ENCODE measurements at regions not wholly inside any gene's neighbourhood (a gene's known extent, or its start where the extent isn't known, plus 50 kb on each side); places are given as distances from the start of the nearest gene placed in this dataset.

DNA sequence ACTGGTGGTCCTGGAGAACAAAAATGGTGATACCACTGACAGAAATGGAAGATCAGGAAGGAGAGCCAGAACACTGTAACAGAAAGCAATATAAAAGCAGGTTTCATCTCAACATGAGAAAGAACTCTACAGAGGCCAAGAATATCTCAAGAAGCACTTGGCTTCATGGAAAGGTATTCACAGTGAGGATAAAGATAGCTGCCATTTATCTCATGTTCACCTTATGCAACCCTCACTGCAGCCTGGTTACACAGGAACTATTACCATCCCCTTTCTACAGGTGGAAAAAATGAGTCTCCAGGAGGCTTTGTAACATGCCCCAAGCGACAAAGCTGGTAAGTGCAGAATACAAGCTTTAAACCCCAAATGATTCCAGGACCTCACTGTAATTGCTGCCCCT, 606.1 kb upstream of the CADM1 start (continued):
- TF ChIP-seq, protein P1, sequence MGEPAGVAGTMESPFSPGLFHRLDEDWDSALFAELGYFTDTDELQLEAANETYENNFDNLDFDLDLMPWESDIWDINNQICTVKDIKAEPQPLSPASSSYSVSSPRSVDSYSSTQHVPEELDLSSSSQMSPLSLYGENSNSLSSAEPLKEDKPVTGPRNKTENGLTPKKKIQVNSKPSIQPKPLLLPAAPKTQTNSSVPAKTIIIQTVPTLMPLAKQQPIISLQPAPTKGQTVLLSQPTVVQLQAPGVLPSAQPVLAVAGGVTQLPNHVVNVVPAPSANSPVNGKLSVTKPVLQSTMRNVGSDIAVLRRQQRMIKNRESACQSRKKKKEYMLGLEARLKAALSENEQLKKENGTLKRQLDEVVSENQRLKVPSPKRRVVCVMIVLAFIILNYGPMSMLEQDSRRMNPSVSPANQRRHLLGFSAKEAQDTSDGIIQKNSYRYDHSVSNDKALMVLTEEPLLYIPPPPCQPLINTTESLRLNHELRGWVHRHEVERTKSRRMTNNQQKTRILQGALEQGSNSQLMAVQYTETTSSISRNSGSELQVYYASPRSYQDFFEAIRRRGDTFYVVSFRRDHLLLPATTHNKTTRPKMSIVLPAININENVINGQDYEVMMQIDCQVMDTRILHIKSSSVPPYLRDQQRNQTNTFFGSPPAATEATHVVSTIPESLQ (CRISPR knock-in tag; conservative IDR thresholded peaks at IDR 0.05): no peak

DNA sequence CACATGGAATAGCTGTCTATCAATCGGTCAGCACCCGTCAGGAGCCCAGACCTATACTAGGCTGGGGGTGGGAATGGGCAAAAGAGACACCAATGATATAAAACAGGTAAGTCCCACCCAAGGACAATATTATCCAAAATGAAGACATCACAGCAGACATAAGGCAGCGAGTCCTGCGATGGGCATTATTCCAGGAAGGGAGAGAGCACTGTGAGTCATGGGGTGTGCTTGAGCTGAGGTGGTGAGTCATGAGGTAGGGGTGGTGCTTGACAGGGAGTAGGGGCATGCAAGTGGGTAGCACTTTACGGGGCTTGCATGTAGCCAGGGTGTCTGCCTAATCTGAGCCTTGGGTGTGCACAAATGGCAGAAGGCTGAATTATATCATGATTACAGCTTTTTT, 605.0 kb upstream of the CADM1 start:
- H3K36me3 ChIP-seq (replicated peaks in 1 of 2; ENCODE audit: control insufficient read depth in 1 of 2, insufficient read depth in 2 of 2, low read length in 2 of 2): no peaks in the 10 kb centered on the region

More for the DNA sequence above, 605.0 kb upstream of the CADM1 start:
- H3K4me3 ChIP-seq (replicated peaks in 1 of 3; ENCODE audit: insufficient read depth in 1 of 3, low read depth in 2 of 3, low read length in 3 of 3): no peak overlapping the region
- H3K79me2 ChIP-seq (ENCODE audit: insufficient read depth, low read length): no peaks in the 10 kb centered on the region
- no TSS peak for BruUV-seq (replicated peaks)
- no peak for ATAC-seq
- H2AFZ ChIP-seq (ENCODE audit: low read length): no peak overlapping the region
- DNase-seq (ENCODE audit: low spot score): no peak
- in situ Hi-C loops (cut with HindIII; ENCODE audit: extremely low pct_ligation_motif_present, low pct_unique_long_range_greater_than_20kb) (no loop called here), intact Hi-C loops (cut with micrococcal nuclease; ENCODE audit: unreplicated experiment) (no loop called here)
- no peak overlapping the region for H3K9ac ChIP-seq (ENCODE audit: insufficient read depth, low read depth, low read length)
- H3K4me2 ChIP-seq (ENCODE audit: low read depth, low read length): no peak overlapping the region
- no peaks in the 10 kb centered on the region for H4K20me1 ChIP-seq (ENCODE audit: insufficient read depth, low read length)
- no peak overlapping the region for H3K27ac ChIP-seq (ENCODE audit: extremely low read length, insufficient read depth, low read length)
- POLR2A ChIA-PET: no interaction called here
- CTCF ChIA-PET (ENCODE audit: low intra/inter-chr PET ratio, low total read pairs): no interaction called here
- FAIRE-seq: no peak
- H3K9me3 ChIP-seq (ENCODE audit: low read length): peaks cover 5% of the 10 kb centered on the region; the same call in 1 of the 2 replicates
- H3K27me3 ChIP-seq (ENCODE audit: control insufficient read depth in 1 of 2, insufficient read depth in 2 of 2, low read length in 2 of 2): peaks cover 0 to 9% of the 10 kb centered on the region in 2 experiments; a peak in 2 of 5 replicates
- WGBS (ENCODE audit: low lambda C conversion rate): 25% methylated on average over 5 of the region's 5 CpGs
- no peaks in the 10 kb centered on the region for H3K4me1 ChIP-seq (ENCODE audit: insufficient read depth, low read length)
- TF ChIP-seq, protein P2, sequence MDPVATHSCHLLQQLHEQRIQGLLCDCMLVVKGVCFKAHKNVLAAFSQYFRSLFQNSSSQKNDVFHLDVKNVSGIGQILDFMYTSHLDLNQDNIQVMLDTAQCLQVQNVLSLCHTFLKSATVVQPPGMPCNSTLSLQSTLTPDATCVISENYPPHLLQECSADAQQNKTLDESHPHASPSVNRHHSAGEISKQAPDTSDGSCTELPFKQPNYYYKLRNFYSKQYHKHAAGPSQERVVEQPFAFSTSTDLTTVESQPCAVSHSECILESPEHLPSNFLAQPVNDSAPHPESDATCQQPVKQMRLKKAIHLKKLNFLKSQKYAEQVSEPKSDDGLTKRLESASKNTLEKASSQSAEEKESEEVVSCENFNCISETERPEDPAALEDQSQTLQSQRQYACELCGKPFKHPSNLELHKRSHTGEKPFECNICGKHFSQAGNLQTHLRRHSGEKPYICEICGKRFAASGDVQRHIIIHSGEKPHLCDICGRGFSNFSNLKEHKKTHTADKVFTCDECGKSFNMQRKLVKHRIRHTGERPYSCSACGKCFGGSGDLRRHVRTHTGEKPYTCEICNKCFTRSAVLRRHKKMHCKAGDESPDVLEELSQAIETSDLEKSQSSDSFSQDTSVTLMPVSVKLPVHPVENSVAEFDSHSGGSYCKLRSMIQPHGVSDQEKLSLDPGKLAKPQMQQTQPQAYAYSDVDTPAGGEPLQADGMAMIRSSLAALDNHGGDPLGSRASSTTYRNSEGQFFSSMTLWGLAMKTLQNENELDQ (CRISPR knock-in tag; IDR thresholded peaks at IDR 0.05; ENCODE audit: borderline replicate concordance): no peak
- TF ChIP-seq, protein P3, sequence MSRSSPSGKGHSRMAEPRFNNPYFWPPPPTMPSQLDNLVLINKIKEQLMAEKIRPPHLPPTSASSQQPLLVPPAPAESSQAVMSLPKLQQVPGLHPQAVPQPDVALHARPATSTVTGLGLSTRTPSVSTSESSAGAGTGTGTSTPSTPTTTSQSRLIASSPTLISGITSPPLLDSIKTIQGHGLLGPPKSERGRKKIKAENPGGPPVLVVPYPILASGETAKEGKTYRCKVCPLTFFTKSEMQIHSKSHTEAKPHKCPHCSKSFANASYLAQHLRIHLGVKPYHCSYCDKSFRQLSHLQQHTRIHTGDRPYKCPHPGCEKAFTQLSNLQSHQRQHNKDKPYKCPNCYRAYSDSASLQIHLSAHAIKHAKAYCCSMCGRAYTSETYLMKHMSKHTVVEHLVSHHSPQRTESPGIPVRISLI (CRISPR knock-in tag; IDR thresholded peaks at IDR 0.05; ENCODE audit: borderline replicate concordance): no peak
- TF ChIP-seq ZNF572 (CRISPR knock-in tag; IDR thresholded peaks at IDR 0.05) (no peak), IRF2 (CRISPR knock-in tag; IDR thresholded peaks at IDR 0.05) (no peak)
- TF ChIP-seq, protein P4, sequence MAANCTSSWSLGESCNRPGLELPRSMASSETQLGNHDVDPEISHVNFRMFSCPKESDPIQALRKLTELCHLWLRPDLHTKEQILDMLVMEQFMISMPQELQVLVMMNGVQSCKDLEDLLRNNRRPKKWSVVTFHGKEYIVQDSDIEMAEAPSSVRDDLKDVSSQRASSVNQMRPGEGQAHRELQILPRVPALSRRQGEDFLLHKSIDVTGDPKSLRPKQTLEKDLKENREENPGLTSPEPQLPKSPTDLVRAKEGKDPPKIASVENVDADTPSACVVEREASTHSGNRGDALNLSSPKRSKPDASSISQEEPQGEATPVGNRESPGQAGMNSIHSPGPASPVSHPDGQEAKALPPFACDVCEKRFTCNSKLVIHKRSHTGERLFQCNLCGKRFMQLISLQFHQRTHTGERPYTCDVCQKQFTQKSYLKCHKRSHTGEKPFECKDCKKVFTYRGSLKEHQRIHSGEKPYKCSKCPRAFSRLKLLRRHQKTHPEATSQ (CRISPR knock-in tag; IDR thresholded peaks at IDR 0.05; ENCODE audit: borderline replicate concordance): no peak

All from HepG2 (cell line).